ENCODE measurements at regions not wholly inside any gene's neighbourhood (a gene's known extent, or its start where the extent isn't known, plus 50 kb on each side); places are given as distances from the start of the nearest gene placed in this dataset.

- Histone ChIP-seq H3K36me3 (no peaks in the 10 kb centered on the region), H3K27me3 (no peaks in the 10 kb centered on the region), H3K4me3 (no peak overlapping the region), H3K9me3 (no peaks in the 10 kb centered on the region), H3K27ac (no peak overlapping the region), H3K4me1 (no peaks in the 10 kb centered on the region)
- no peak for DNase-seq
- TF ChIP-seq POLR2A (IDR thresholded peaks at IDR 0.05) (no peak), CTCF (IDR thresholded peaks at IDR 0.05) (no peak)
- intact Hi-C loops (cut with DNase I; ENCODE audit: low total_unique reads), result no loop called here
Observed at GRCh38 chr9:14014218-14014617, 299.7 kb downstream of the NFIB start.

GRCh38 chr9:14011799-14012560 lies 302.0 kb downstream of the NFIB start:
- TF ChIP-seq CTCF (IDR thresholded peaks at IDR 0.05) (no peak), POLR2A (IDR thresholded peaks at IDR 0.05) (no peak)
- no peak for DNase-seq
- Histone ChIP-seq H3K4me3 (no peak overlapping the region), H3K4me1 (no peaks in the 10 kb centered on the region), H3K36me3 (no peaks in the 10 kb centered on the region), H3K27ac (no peak overlapping the region), H3K27me3 (no peaks in the 10 kb centered on the region), H3K9me3 (no peaks in the 10 kb centered on the region)
- intact Hi-C loops (cut with DNase I; ENCODE audit: low total_unique reads), result no loop called here

- Histone ChIP-seq H3K4me1 (no peaks in the 10 kb centered on the region), H3K27me3 (no peaks in the 10 kb centered on the region), H3K27ac (no peak overlapping the region), H3K36me3 (no peaks in the 10 kb centered on the region), H3K9me3 (no peaks in the 10 kb centered on the region), H3K4me3 (no peak overlapping the region)
- DNase-seq, result no peak
- intact Hi-C loops (cut with DNase I; ENCODE audit: low total_unique reads), result no loop called here
- no peak for TF ChIP-seq POLR2A (IDR thresholded peaks at IDR 0.05)
- no peak for TF ChIP-seq CTCF (IDR thresholded peaks at IDR 0.05)
Observed at GRCh38 chr9:14007190-14007769, 306.7 kb downstream of the NFIB start.

GRCh38 chr9:14006386-14007187 lies 307.4 kb downstream of the NFIB start:
- intact Hi-C loops (cut with DNase I; ENCODE audit: low total_unique reads), result no loop called here
- H3K4me1 ChIP-seq, result no peaks in the 10 kb centered on the region
- H3K9me3 ChIP-seq, result no peaks in the 10 kb centered on the region
- H3K4me3 ChIP-seq, result no peak overlapping the region
- DNase-seq, result no peak
- TF ChIP-seq CTCF (IDR thresholded peaks at IDR 0.05) (no peak), POLR2A (IDR thresholded peaks at IDR 0.05) (no peak)
- H3K36me3 ChIP-seq, result no peaks in the 10 kb centered on the region
- no peaks in the 10 kb centered on the region for H3K27me3 ChIP-seq
- H3K27ac ChIP-seq, result no peak overlapping the region

GRCh38 chr9:14004110-14004509 lies 309.8 kb downstream of the NFIB start:
- H3K27me3 ChIP-seq, result no peaks in the 10 kb centered on the region
- H3K4me3 ChIP-seq, result no peak overlapping the region
- peaks cover 0 to 3% of the 10 kb centered on the region in 2 donors for H3K9me3 ChIP-seq
- no peak for DNase-seq
- H3K36me3 ChIP-seq, result no peaks in the 10 kb centered on the region
- H3K27ac ChIP-seq, result no peak overlapping the region
- TF ChIP-seq CTCF (IDR thresholded peaks at IDR 0.05) (no peak), POLR2A (IDR thresholded peaks at IDR 0.05) (no peak)
- no peaks in the 10 kb centered on the region for H3K4me1 ChIP-seq
- intact Hi-C loops (cut with DNase I; ENCODE audit: low total_unique reads), result no loop called here

Measured in uterus (tissue), 3 donors.